ENCODE measurements at regions not wholly inside any gene's neighbourhood (a gene's known extent, or its start where the extent isn't known, plus 50 kb on each side); places are given as distances from the start of the nearest gene placed in this dataset.

DNA sequence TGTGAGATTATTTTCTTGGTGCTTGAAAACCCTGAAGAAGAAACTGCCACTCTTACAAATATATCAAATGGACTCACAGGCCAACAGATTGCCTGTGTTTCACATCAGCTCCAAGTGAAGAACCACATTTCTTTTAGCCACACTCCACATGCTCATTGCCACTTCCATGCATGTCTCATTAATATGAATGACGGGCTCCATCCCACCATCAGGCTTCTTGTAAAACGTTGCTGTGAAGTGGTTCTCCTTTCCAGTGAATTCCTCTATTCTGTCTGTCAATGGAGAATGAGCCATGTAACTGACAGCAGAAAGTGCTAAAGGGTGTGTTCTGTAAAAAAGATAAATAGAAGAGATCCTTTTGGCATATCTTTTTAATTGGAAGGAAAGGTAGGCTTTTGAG, 188.2 kb upstream of the RMST start:
- DNase-seq (ENCODE audit: low read depth in 2 of 2), result no peak

DNA sequence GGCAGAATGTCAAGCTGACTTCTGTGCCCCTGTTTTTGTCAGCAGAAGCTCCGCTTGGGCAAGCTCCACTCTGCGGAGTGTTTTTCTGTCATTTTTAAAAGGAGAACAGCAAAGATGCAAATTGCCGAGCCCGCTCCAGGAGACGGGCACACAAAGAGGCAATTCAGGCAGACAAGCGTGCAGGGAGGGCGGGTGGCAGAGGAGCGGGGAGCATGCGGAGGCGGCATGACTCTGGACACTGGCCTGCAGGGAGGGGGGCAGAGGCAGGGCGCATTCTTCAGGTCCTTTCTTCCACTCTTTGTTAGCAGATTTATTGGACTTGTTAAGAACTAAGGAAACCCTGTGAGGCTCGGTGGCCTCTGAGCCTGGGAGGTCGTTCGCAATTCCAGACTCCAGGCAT, 187.3 kb upstream of the RMST start:
- no peak for DNase-seq (ENCODE audit: low read depth in 2 of 2)

GRCh38 chr12:97275728-97276590, 186.6 kb upstream of the RMST start:
- no peak for DNase-seq (ENCODE audit: low read depth in 2 of 2)

- no peak for DNase-seq (ENCODE audit: low read depth in 2 of 2)
These were observed 185.8 kb upstream of the RMST start for GRCh38 chr12:97276661-97277429.

DNA sequence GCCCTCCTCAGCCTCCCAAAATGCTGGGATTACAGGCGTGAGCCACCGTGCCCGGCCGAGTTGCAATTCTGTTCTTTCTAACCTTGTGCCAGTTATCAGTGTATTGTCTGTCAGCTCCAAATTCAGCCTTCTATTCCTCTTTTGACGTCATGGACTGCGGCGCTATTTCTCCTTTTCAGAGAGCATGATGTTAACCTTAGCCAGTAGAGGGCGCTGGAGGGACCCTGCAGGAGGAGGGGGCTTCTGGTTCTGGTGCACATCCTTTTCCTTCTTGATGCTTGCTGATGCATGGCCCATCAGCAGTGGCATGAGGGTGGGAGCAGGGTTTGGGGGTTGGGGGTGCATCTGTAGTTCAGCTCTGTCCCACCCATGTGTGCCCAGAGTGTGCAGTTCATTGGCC, 179.3 kb upstream of the RMST start:
- no peak for DNase-seq (ENCODE audit: low read depth in 2 of 2)

DNA sequence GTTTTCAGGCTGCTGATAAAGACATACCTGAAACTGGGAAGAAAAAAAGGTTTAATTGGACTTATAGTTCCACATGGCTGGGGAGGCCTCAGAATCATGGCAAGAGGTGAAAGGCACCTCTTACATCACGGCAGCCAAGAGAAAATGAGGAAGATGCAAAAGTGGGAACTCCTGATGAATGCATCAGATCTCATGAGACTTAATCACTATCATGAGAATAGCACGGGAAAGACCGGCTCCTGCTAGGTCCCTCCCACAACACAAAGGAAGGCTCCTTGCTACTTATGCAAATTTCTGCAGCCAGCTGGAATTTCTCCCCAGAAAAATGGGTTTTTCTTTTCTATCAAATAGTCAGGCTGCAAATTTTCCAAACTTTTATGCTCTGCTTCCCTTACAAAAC, 174.1 kb upstream of the RMST start:
- no peak for DNase-seq (ENCODE audit: low read depth in 2 of 2)

DNA sequence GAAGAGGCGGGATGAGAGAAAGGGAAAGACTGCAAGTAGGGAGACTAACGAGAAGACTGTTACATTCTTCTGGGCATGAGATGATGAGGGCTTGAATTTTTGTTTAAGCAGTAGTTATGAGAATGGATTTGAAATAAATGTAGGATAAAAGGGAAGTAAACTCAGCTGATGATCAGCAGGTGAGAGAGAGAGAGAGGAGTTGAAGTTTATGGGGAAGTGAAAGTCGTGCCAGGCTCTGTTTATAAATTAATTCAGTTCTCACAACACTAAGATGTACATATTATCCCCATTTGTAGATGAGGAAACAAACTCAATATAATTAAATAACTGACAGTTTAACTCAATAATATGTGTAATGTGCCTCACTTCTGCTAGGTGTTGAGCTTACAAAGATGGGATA, 170.0 kb upstream of the RMST start:
- no peak for DNase-seq (ENCODE audit: low read depth in 2 of 2)

DNA sequence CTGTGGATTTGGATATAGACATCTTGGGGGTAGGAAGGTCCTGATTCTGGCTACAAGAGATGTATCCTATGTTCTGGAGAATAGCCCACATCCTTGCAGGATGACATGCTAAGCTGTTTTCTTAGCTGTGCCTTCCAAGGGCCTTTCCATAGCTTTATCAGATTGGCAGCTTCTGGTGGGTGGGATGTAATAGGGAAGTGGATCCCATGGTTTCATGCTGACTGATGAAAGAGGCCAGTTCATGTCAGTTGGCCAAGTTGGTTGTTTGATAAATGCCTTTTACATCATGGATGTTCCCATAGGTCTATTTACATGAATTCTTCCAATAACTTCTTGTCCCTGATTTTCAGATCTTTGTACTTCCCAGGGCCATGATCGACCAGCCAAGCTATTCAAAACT, 169.1 kb upstream of the RMST start:
- DNase-seq (ENCODE audit: low read depth in 2 of 2), result no peak

- DNase-seq (ENCODE audit: low read depth in 2 of 2), result no peak
These were observed 162.8 kb upstream of the RMST start for GRCh38 chr12:97299847-97300246.

DNA sequence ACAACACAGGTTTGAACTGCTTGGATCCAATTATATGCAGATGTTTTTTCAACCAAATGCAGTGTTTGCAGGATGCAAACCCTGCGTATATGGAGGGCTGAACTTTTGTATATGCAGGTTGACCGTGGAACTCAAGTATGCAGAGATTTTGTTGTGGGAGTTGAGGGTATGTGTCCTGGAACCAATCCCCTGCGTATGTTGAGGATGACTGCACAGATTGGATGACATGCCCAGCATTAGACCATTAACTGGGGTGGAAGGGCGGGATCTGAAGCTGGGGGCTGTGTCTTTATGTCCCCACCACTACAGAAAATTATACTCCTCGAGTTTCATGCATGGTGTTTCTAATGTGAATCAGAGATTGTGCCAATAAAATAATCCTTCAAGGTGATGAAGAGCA, 162.2 kb upstream of the RMST start:
- DNase-seq (ENCODE audit: low read depth in 2 of 2), result no peak

DNA sequence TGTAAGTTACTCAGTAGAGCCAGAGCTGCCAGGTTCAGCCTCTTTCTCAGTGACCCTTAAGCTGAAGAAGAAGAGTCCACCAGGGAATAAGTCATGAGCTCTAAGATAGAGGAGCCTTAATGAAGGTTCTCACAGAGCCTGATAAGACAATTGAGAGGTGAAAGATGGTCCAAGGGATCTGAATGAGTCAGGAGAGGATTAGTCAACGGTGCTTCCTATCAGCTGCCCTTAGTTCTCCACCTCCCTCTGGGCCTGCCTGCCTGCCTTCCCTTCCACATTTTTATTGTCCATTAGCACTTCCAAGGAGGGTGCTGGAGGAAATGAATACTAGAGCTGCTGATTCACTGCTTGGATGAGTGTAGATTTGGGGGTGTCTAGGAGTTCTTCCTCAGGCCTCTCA, 161.7 kb upstream of the RMST start:
- DNase-seq (ENCODE audit: low read depth in 2 of 2), result no peak

GRCh38 chr12:97301576-97301975, 161.0 kb upstream of the RMST start:
- no peak for DNase-seq (ENCODE audit: low read depth in 2 of 2)

GRCh38 chr12:97305651-97306050, 157.0 kb upstream of the RMST start:
- no peak for DNase-seq (ENCODE audit: low read depth in 2 of 2)

DNA sequence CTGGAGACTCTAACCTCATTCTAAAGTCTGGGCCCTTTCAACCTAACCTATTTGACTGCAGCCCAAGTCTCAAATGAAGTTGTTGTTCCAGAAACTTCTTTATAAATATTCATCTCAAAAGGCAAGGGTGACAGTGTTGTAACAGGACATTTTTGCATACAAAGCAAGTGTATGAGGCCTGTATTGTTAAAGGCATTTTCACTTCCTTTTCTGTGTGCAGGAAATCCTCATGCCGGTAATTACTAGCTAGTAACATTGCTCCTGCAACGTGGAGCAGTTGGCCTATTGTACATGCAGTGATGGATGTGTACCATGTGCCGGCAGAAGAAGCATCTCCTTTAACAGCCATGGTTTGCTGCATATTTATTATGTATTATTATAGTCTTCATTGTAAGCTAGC, 156.5 kb upstream of the RMST start:
- no peak for DNase-seq (ENCODE audit: low read depth in 2 of 2)

DNA sequence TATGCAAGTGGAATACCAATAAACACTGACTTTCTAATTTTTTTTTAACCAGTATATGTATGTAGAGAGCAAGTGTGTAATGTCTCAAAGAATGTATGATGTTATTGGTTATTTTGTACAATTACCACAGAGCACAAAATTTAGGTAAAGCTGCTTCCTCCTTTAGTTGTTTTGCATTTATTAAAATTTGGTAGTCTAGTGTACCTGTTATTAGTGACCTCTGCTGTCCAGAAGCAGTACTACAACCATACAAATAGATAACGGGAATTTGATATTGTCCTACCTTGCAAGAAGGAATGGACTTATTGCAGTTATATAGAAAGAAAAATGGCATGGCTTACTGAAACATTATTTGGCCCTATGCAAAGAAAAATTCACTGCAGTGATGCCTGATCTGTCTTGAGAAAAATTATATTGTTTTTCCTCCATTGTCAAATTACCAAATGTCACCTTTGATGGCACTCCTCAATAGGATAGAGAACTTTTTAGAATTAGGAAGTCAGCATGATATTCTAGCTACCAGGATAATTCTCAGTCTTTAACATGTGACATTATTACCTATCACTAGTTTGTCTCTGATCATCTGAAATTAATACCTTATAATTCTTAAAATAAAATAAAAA, 153.9 kb upstream of the RMST start:
- no peak for DNase-seq (ENCODE audit: low read depth in 2 of 2)

- no peak for DNase-seq (ENCODE audit: low read depth in 2 of 2)
These were observed 152.7 kb upstream of the RMST start for GRCh38 chr12:97309921-97310320.

DNA sequence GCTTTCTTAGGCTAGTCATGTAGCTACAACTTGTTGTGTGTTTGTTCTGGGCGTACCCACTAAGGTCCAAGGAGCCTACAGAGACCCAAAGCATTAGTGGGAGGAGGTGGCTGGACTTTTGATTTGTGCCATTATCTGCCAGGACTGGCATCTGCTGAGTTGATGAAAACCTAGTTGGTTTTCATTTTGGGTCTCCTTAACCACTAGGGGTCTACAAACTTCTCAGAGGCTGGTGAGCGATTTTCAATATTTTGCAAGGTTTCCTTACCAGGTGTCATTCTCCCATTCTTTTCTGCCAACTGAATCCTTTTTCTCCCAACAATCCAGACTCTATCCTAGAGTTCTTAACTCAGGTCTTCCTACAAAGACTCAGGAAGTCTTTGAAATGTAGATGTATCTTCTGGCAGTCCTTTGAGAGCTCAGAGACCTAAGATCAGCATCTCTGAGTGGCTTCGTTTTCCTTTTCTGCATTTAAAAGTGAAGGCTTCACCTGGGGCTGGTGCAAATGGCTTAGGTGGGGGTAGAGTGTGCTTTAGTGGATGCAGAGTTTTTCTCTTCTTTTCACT, 150.0 kb upstream of the RMST start:
- DNase-seq (ENCODE audit: low read depth in 2 of 2), result no peak

DNA sequence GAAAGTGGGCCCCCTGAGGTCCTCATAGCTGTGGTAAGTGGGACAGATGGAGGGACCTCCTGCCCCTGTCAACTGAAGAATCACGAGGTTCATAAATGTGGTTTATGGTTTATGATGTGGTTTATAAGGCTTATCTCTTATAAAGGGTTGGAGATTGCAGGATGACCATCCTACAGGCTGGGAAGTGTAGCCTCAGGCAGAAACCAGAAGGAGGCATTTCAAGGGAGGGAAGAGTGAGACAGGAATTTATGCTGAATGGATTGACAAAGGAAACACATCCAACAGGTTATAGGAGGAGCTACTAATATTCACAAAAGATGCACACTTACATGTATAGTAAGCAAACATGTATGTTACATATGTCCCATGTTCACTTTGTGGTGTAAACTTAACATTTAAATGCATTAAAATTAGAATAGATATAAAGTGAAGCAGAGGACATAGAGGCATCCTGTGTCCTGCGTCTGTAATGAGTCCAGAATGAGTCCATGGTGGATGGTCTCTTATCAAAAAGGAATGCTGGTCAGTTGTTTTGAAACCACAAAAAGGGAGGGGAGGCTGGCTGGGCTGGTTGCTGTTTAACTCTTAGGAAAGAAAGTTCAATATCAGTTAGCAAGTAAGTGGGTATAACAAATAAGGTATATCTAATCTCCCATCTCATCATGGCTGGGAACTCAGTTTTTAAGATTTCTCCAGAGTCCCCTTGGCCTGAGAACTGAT, 149.0 kb upstream of the RMST start:
- no peak for DNase-seq (ENCODE audit: low read depth in 2 of 2)

GRCh38 chr12:97316321-97316720, 146.3 kb upstream of the RMST start:
- DNase-seq (ENCODE audit: low read depth in 2 of 2), result no peak

DNA sequence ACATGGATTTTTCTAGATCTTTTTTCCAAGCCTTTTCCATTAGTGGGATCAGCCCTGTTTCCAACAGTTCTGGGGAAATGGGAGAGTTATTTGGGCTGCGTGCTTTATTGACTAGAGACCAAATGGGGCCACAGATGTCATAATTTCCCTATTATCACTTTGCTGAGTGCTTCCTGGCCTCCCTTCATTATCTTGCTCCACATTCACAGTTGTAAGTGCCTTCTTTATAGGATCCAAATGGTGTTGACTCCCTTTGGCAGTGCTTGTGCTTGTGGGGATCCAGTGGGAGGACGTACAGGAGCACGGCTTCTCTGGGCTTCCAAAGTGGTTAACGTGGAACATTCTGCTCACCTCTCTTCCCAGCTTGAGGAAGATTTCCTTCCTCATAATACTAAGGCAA, 141.0 kb upstream of the RMST start:
- DNase-seq (ENCODE audit: low read depth in 2 of 2), result no peak

GRCh38 chr12:97322388-97322787, 140.2 kb upstream of the RMST start:
- DNase-seq (ENCODE audit: low read depth in 2 of 2), result no peak

DNA sequence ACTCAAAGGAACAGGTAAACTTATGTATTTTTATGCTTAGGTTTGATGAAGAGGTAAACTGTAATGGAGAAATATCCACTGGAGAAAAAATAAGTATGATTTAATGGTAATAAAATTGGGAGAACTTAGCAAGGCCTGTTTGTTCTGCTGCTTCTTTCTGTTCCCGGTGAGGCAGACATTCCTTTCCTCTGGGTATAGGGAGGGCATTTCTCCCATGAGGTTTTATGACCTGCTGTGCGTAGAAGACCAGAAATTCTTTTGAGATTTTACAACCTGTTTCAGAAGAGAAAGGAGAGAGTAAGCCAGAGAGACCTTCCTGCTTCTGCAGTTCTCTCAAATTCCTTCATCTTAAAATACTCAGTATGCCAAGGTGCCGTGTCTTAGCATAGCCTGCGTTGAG, 139.4 kb upstream of the RMST start:
- no peak for DNase-seq (ENCODE audit: low read depth in 2 of 2)
